Right ventricle myocardium superior (tissue), 1 donor: ENCODE measurements at regions not wholly inside any gene's neighbourhood (a gene's known extent, or its start where the extent isn't known, plus 50 kb on each side); places are given as distances from the start of the nearest gene placed in this dataset.
"Not testable (repeated sequence)": the region's sequence is repeated elsewhere in the genome, so short reads cannot be mapped to it uniquely, and the experiment has no call there.

Source experiments
- ATAC-seq: fragments of 200-7000 bp; cut with Tn5 transposase; one replicate; pipeline ENCODE4 v1.9.1; 2020; ENCODE audit warnings: mild to moderate bottlenecking; ENCODE audit not compliant: poor library complexity
- DNase-seq: peaks from one replicate; pipeline ENCODE4 v3.0.0-alpha.2; 2020
- intact Hi-C: fragments of 100-400 bp; cut with DNase I; formaldehyde crosslinking; loops from one replicate; pipeline ENCODE4 v1.11.2; 2022
- donor health status: DM: no; HTN: yes; CAD: no; lungs with severe emphysema.

GRCh38 chr2:7348761-7349160 lies 431.5 kb downstream of the RNF144A start:
- DNase-seq (no peak), ATAC-seq (no peak)
- intact Hi-C loops = no loop called here

- no peak for ATAC-seq
- intact Hi-C loops = no loop called here
- DNase-seq = no peak
These were observed 435.0 kb downstream of the RNF144A start for GRCh38 chr2:7352191-7352590.

GRCh38 chr2:7353571-7353970 lies 436.4 kb downstream of the RNF144A start:
- intact Hi-C loops = no loop called here
- no peak for ATAC-seq
- no peak for DNase-seq

- intact Hi-C loops = no loop called here
- no peak for ATAC-seq
- no peak for DNase-seq
These were observed 438.6 kb downstream of the RNF144A start for GRCh38 chr2:7355781-7356180.

GRCh38 chr2:7356909-7357584 lies 439.8 kb downstream of the RNF144A start:
- ATAC-seq (no peak), DNase-seq (no peak)
- intact Hi-C loops = no loop called here

- no peak for ATAC-seq
- intact Hi-C loops = no loop called here
These were observed 440.8 kb downstream of the RNF144A start for GRCh38 chr2:7357993-7358392.

GRCh38 chr2:7358865-7359447 lies 441.7 kb downstream of the RNF144A start:
- intact Hi-C loops = no loop called here
- no peak for DNase-seq
- ATAC-seq = no peak

More at GRCh38 chr2:7357993-7358392, 440.8 kb downstream of the RNF144A start:
- no peak for DNase-seq

- DNase-seq (no peak), ATAC-seq (no peak)
- intact Hi-C loops = no loop called here
These were observed 446.7 kb downstream of the RNF144A start for GRCh38 chr2:7363906-7364305.

- ATAC-seq (no peak), DNase-seq (no peak)
- intact Hi-C loops = no loop called here
These were observed 451.0 kb downstream of the RNF144A start for GRCh38 chr2:7368211-7368610.

GRCh38 chr2:7373156-7373555 lies 455.9 kb downstream of the RNF144A start:
- ATAC-seq (no peak), DNase-seq (no peak)

GRCh38 chr2:7375901-7376300 lies 458.7 kb downstream of the RNF144A start:
- intact Hi-C loops = no loop called here
- no peak for ATAC-seq

More at GRCh38 chr2:7373156-7373555, 455.9 kb downstream of the RNF144A start:
- intact Hi-C loops = no loop called here

GRCh38 chr2:7377916-7378569 lies 460.8 kb downstream of the RNF144A start:
- ATAC-seq (peak; percentile 66), DNase-seq (peak; percentile 52)
- intact Hi-C loops = no loop called here

More at GRCh38 chr2:7375901-7376300, 458.7 kb downstream of the RNF144A start:
- no peak for DNase-seq

- ATAC-seq (no peak), DNase-seq (no peak)
- intact Hi-C loops = no loop called here
These were observed 461.4 kb downstream of the RNF144A start for GRCh38 chr2:7378591-7378990.

- ATAC-seq = no peak
- intact Hi-C loops = no loop called here
- no peak for DNase-seq
These were observed 462.6 kb downstream of the RNF144A start for GRCh38 chr2:7379799-7380198.

- no peak for DNase-seq
- no peak for ATAC-seq
- intact Hi-C loops = no loop called here
These were observed 467.6 kb downstream of the RNF144A start for GRCh38 chr2:7384773-7385349.

- ATAC-seq, intact Hi-C loops, DNase-seq: not testable (repeated sequence)
These were observed 473.1 kb downstream of the RNF144A start for GRCh38 chr2:7390311-7390710.

- intact Hi-C loops = no loop called here
- no peak for DNase-seq
- peak; percentile 22 for ATAC-seq
These were observed 475.0 kb downstream of the RNF144A start for GRCh38 chr2:7392076-7392787.

GRCh38 chr2:7394195-7394594 lies 477.0 kb downstream of the RNF144A start:
- DNase-seq (no peak), ATAC-seq (no peak)
- intact Hi-C loops = no loop called here

- DNase-seq (no peak), ATAC-seq (no peak)
- intact Hi-C loops = no loop called here
These were observed 483.4 kb downstream of the RNF144A start for GRCh38 chr2:7400628-7401027.
